ENCODE measurements at regions not wholly inside any gene's neighbourhood (a gene's known extent, or its start where the extent isn't known, plus 50 kb on each side); places are given as distances from the start of the nearest gene placed in this dataset.

DNA sequence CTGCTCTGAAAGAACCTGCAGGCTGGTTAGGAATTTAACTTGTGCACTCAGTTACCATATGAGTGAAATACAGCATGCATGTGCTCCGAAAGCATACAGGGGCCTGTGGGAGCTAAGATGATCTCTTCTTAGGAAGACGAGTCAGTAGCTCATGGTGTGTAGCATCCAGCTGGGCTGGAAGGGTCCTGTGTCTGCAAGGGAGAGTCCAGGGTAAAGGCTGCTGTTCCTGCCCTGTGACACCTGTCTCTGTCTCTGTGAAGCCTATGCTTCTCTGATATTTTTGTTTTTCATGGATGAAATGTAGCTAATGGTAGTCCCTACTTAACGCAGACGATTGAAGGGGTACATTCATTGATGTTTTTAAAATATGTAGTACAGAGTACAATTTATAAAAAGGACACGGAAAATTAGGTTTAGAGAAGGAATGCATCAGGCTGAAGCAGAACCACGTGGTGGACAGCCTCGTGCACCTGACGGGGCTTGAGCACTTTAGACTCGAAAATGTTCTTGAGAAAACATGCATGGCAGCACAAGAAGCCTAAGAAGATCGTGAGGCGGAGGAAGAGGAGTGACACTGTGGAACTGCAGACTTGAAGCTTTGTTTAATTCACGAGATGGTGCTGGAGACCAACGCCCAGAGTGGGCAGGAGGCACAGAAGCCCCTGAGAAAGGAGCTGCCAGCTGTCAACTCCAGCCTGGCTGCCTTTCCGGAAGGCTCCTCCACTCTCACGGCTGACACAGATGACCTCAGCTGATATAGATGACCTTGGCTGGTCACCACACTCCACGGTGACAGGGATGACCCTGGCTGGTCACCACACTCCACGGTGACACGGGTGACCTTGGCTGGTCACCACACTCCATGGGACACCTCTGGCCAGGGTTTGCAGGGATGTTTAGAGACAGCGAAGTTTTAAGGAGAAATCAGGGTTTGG lies 110.6 kb downstream of the TMEM18 start:
- Histone ChIP-seq H3K9me3 (ENCODE audit: insufficient read depth, low read length, severe bottlenecking) (peaks cover 5% of the 10 kb centered on the region), H4K20me1 (ENCODE audit: insufficient read depth, low read length) (no peaks in the 10 kb centered on the region), H3K27ac (ENCODE audit: low read length) (no peak overlapping the region), H3K4me3 (ENCODE audit: low read depth in 1 of 2, low read length in 2 of 2) (no peak overlapping the region), H2AFZ (ENCODE audit: low read depth, low read length) (no peak overlapping the region), H3K36me3 (ENCODE audit: insufficient read depth, low read length) (no peaks in the 10 kb centered on the region), H3K4me2 (ENCODE audit: insufficient read depth, low read length) (no peak overlapping the region), H3K4me1 (ENCODE audit: insufficient read depth, low read length) (no peaks in the 10 kb centered on the region), H3K27me3 (ENCODE audit: insufficient read depth, low read length, poor library complexity) (no peaks in the 10 kb centered on the region), H3K9ac (ENCODE audit: low read depth, low read length) (no peak overlapping the region), H3K79me2 (ENCODE audit: insufficient read depth, low read length) (no peaks in the 10 kb centered on the region)
- no peak for DNase-seq
- TF ChIP-seq EZH2 (IDR thresholded peaks at IDR 0.05; ENCODE audit: borderline replicate concordance, low read depth, low read length, severe bottlenecking), result no peak
- TF ChIP-seq, protein P1, sequence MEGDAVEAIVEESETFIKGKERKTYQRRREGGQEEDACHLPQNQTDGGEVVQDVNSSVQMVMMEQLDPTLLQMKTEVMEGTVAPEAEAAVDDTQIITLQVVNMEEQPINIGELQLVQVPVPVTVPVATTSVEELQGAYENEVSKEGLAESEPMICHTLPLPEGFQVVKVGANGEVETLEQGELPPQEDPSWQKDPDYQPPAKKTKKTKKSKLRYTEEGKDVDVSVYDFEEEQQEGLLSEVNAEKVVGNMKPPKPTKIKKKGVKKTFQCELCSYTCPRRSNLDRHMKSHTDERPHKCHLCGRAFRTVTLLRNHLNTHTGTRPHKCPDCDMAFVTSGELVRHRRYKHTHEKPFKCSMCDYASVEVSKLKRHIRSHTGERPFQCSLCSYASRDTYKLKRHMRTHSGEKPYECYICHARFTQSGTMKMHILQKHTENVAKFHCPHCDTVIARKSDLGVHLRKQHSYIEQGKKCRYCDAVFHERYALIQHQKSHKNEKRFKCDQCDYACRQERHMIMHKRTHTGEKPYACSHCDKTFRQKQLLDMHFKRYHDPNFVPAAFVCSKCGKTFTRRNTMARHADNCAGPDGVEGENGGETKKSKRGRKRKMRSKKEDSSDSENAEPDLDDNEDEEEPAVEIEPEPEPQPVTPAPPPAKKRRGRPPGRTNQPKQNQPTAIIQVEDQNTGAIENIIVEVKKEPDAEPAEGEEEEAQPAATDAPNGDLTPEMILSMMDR (IDR thresholded peaks at IDR 0.05; ENCODE audit: borderline replicate concordance, extremely low read depth, low read length, poor library complexity, severe bottlenecking), result no peak
- ATAC-seq (ENCODE audit: insufficient read depth, low read depth), result no peak

DNA sequence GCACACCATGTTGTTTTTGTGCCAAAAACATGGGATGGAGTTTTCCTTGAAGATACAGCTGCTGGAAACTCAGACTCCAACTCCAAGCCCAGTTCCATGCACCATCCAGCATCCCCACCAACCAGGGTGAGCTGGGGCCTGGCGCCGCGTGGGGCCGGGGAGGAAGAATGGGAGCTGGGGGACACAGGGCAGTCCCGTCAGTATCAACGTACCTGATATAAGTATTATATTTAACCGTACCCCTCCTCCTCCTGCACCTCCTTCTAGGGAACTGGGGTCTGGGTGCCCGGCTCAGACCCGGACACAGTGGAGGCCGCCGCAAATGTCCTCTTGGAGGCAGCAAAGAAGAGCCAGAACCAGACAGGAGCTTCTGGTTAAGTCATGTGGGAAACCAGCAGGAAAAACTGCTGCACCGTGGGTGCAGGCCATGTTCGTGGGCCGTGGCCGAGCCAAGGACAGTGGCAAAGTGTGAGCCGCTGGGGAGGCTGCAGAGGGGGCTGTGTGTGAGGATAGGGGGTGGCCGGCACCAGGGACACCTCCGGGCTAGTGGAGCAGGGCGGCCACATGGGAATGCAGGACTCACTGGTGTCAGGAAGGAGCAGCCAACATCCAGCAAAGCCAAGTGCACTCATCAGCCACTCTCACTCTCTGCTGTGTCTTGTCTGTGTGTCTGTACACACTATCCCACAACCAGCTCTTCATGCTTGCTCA lies 112.6 kb downstream of the TMEM18 start:
- H2AFZ ChIP-seq (ENCODE audit: low read depth, low read length), result no peak overlapping the region

DNA sequence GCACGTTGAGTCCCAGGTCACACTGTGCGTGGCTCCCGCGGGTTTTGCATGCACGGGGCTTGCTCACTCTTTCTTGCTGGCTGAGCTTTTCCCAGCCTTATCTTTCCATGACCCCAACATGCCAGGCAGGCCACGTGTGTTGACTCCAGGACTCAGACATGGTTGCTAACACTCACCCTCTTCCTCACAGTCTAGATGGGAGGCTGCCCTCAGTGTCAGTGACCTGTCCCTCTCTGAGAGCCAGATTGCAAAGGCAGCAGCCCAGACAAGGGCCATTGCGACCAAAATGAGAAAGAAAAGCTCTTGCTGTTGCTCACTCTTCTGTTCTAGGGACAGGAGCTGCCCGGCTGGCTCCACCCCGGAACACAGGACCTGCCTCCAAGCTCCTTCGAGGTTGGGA lies 113.7 kb downstream of the TMEM18 start:
- Histone ChIP-seq H3K36me3 (ENCODE audit: insufficient read depth, low read length) (no peaks in the 10 kb centered on the region), H3K4me2 (ENCODE audit: insufficient read depth, low read length) (no peak overlapping the region), H3K4me1 (ENCODE audit: insufficient read depth, low read length) (no peaks in the 10 kb centered on the region), H3K27ac (ENCODE audit: low read length) (no peak overlapping the region), H3K9ac (ENCODE audit: low read depth, low read length) (no peak overlapping the region), H2AFZ (ENCODE audit: low read depth, low read length) (no peak overlapping the region), H3K27me3 (ENCODE audit: insufficient read depth, low read length, poor library complexity) (peaks cover 4% of the 10 kb centered on the region), H3K79me2 (ENCODE audit: insufficient read depth, low read length) (no peaks in the 10 kb centered on the region), H3K9me3 (ENCODE audit: insufficient read depth, low read length, severe bottlenecking) (no peaks in the 10 kb centered on the region), H4K20me1 (ENCODE audit: insufficient read depth, low read length) (no peaks in the 10 kb centered on the region), H3K4me3 (ENCODE audit: low read depth in 1 of 2, low read length in 2 of 2) (no peak overlapping the region)
- no peak for TF ChIP-seq EZH2 (IDR thresholded peaks at IDR 0.05; ENCODE audit: borderline replicate concordance, low read depth, low read length, severe bottlenecking)
- TF ChIP-seq, protein P1 (IDR thresholded peaks at IDR 0.05; ENCODE audit: borderline replicate concordance, extremely low read depth, low read length, poor library complexity, severe bottlenecking), result no peak
- DNase-seq, result no peak
- ATAC-seq (ENCODE audit: insufficient read depth, low read depth), result no peak

More for the DNA sequence above, 112.6 kb downstream of the TMEM18 start:
- Histone ChIP-seq H3K9ac (ENCODE audit: low read depth, low read length) (no peak overlapping the region), H3K36me3 (ENCODE audit: insufficient read depth, low read length) (no peaks in the 10 kb centered on the region), H3K27ac (ENCODE audit: low read length) (no peak overlapping the region), H3K79me2 (ENCODE audit: insufficient read depth, low read length) (no peaks in the 10 kb centered on the region), H3K27me3 (ENCODE audit: insufficient read depth, low read length, poor library complexity) (peaks cover 4% of the 10 kb centered on the region), H3K4me2 (ENCODE audit: insufficient read depth, low read length) (no peak overlapping the region), H3K4me3 (ENCODE audit: low read depth in 1 of 2, low read length in 2 of 2) (no peak overlapping the region), H3K4me1 (ENCODE audit: insufficient read depth, low read length) (no peaks in the 10 kb centered on the region), H3K9me3 (ENCODE audit: insufficient read depth, low read length, severe bottlenecking) (no peaks in the 10 kb centered on the region), H4K20me1 (ENCODE audit: insufficient read depth, low read length) (no peaks in the 10 kb centered on the region)
- no peak for ATAC-seq (ENCODE audit: insufficient read depth, low read depth)
- TF ChIP-seq, protein P1 (IDR thresholded peaks at IDR 0.05; ENCODE audit: borderline replicate concordance, extremely low read depth, low read length, poor library complexity, severe bottlenecking), result no peak
- no peak for TF ChIP-seq EZH2 (IDR thresholded peaks at IDR 0.05; ENCODE audit: borderline replicate concordance, low read depth, low read length, severe bottlenecking)
- DNase-seq, result no peak
